Prostate gland (tissue), 2 donors: ENCODE measurements at regions not wholly inside any gene's neighbourhood (a gene's known extent, or its start where the extent isn't known, plus 50 kb on each side); places are given as distances from the start of the nearest gene placed in this dataset.

Experiments
- small RNA-seq, 2 donors: library from RNA; depleted of rRNA; stranded (forward); fragments of <200 nt; gene quantifications; one replicate each; pipeline ENCODE3, GENCODE V24; 2016

Small RNAs in the stretch of these regions (small RNA-seq; reads per million reads assigned to genes)
- gene AC023141.11, result 0 reads per million in 2 donors
- gene AC023141.12, result 0 reads per million in 2 donors
- gene AC023141.8, result 0 reads per million in 2 donors
